ENCODE measurements at regions not wholly inside any gene's neighbourhood (a gene's known extent, or its start where the extent isn't known, plus 50 kb on each side); places are given as distances from the start of the nearest gene placed in this dataset.

GRCh38 chr5:145703856-145704255 is 131.3 kb downstream of the PRELID2 start:
- in situ Hi-C loops (cut with HindIII; ENCODE audit: extremely low pct_ligation_motif_present, low pct_unique_long_range_greater_than_20kb), result loop anchor here (5.0 kb wide), 1 partner anchor 123 kb away; no protein-coding TSS in a partner anchor
- Histone ChIP-seq H3K4me2 (ENCODE audit: low read depth, low read length) (no peak overlapping the region), H3K4me1 (ENCODE audit: insufficient read depth, low read length) (no peaks in the 10 kb centered on the region), H4K20me1 (ENCODE audit: insufficient read depth, low read length) (no peaks in the 10 kb centered on the region), H3K27ac (ENCODE audit: extremely low read length, insufficient read depth, low read length) (no peak overlapping the region), H3K79me2 (ENCODE audit: insufficient read depth, low read length) (no peaks in the 10 kb centered on the region), H3K4me3 (replicated peaks in 1 of 3; ENCODE audit: insufficient read depth in 1 of 3, low read depth in 2 of 3, low read length in 3 of 3) (no peak overlapping the region), H3K9ac (ENCODE audit: insufficient read depth, low read depth, low read length) (no peak overlapping the region), H2AFZ (ENCODE audit: low read length) (no peak overlapping the region), H3K9me3 (ENCODE audit: low read length) (no peaks in the 10 kb centered on the region), H3K27me3 (ENCODE audit: control insufficient read depth in 1 of 2, insufficient read depth in 2 of 2, low read length in 2 of 2) (no peaks in the 10 kb centered on the region), H3K36me3 (replicated peaks in 1 of 2; ENCODE audit: control insufficient read depth in 1 of 2, insufficient read depth in 2 of 2, low read length in 2 of 2) (no peaks in the 10 kb centered on the region)
- TF ChIP-seq ZMAT3 (CRISPR knock-in tag; conservative IDR thresholded peaks at IDR 0.05) (no peak), RELA (CRISPR knock-in tag; IDR thresholded peaks at IDR 0.05) (no peak), TBX2 (CRISPR knock-in tag; IDR thresholded peaks at IDR 0.05; ENCODE audit: borderline replicate concordance) (no peak), GATAD2A (CRISPR knock-in tag; IDR thresholded peaks at IDR 0.05) (no peak), ZFP1 (CRISPR knock-in tag; IDR thresholded peaks at IDR 0.05) (no peak)
- 56% methylated on average over 4 of the region's 4 CpGs for WGBS (ENCODE audit: low lambda C conversion rate)
- DNase-seq (ENCODE audit: low spot score), result no peak
- FAIRE-seq, result no peak
- BruUV-seq (replicated peaks), result no TSS peak
- intact Hi-C loops (cut with micrococcal nuclease; ENCODE audit: unreplicated experiment), result loop anchor here (5.0 kb wide), 1 partner anchor 108 kb away; no protein-coding TSS in a partner anchor
- CTCF ChIA-PET (ENCODE audit: low intra/inter-chr PET ratio, low total read pairs), result no interaction called here
- ATAC-seq, result no peak
- POLR2A ChIA-PET, result no interaction called here

- in situ Hi-C loops (cut with HindIII; ENCODE audit: extremely low pct_ligation_motif_present, low pct_unique_long_range_greater_than_20kb) (loop anchor here (5.0 kb wide), 1 partner anchor 126 kb away; no protein-coding TSS in a partner anchor), intact Hi-C loops (cut with micrococcal nuclease; ENCODE audit: unreplicated experiment) (loop anchor here (5.0 kb wide), 1 partner anchor 111 kb away; no protein-coding TSS in a partner anchor)
- H4K20me1 ChIP-seq (ENCODE audit: insufficient read depth, low read length), result no peaks in the 10 kb centered on the region
- TF ChIP-seq SMC3 (IDR thresholded peaks at IDR 0.05; ENCODE audit: low read length), result peak; percentile 12; the same call in 1 of the 2 replicates
- 0 out of 2 replicates have a peak, but pooled peaks have one; percentile 6 for TF ChIP-seq CTCF (CRISPR knock-in tag; IDR thresholded peaks at IDR 0.05)
- TF ChIP-seq ZNF260 (CRISPR knock-in tag; IDR thresholded peaks at IDR 0.05; ENCODE audit: borderline replicate concordance, low read depth), result no peak
- TF ChIP-seq MYNN (CRISPR knock-in tag; IDR thresholded peaks at IDR 0.05; ENCODE audit: low read depth), result no peak
- no TSS peak for BruUV-seq (replicated peaks)
- H3K36me3 ChIP-seq (replicated peaks in 1 of 2; ENCODE audit: control insufficient read depth in 1 of 2, insufficient read depth in 2 of 2, low read length in 2 of 2), result no peaks in the 10 kb centered on the region
- no peak for ATAC-seq
- H3K9me3 ChIP-seq (ENCODE audit: low read length), result no peaks in the 10 kb centered on the region
- 78% methylated on average over 3 of the region's 3 CpGs for WGBS (ENCODE audit: low lambda C conversion rate)
- no peak for DNase-seq (ENCODE audit: low spot score)
- H3K9ac ChIP-seq (ENCODE audit: insufficient read depth, low read depth, low read length), result no peak overlapping the region
- no peak overlapping the region for H3K27ac ChIP-seq (ENCODE audit: extremely low read length, insufficient read depth, low read length)
- no peak for FAIRE-seq
- no peak overlapping the region for H3K4me3 ChIP-seq (replicated peaks in 1 of 3; ENCODE audit: insufficient read depth in 1 of 3, low read depth in 2 of 3, low read length in 3 of 3)
- H3K4me1 ChIP-seq (ENCODE audit: insufficient read depth, low read length), result no peaks in the 10 kb centered on the region
- H3K79me2 ChIP-seq (ENCODE audit: insufficient read depth, low read length), result no peaks in the 10 kb centered on the region
- no peak overlapping the region for H2AFZ ChIP-seq (ENCODE audit: low read length)
- no peak overlapping the region for H3K4me2 ChIP-seq (ENCODE audit: low read depth, low read length)
- H3K27me3 ChIP-seq (ENCODE audit: control insufficient read depth in 1 of 2, insufficient read depth in 2 of 2, low read length in 2 of 2), result no peaks in the 10 kb centered on the region
- ChIA-PET POLR2A (no interaction called here), CTCF (ENCODE audit: low intra/inter-chr PET ratio, low total read pairs) (interaction anchor here (1.5 kb wide), 1 partner anchor 124 kb away, joined by 6 read pairs; no protein-coding TSS in a partner anchor)
Measured at GRCh38 chr5:145701404-145701803, 133.7 kb downstream of the PRELID2 start.

Data from HepG2 (cell line).